ENCODE measurements at regions not wholly inside any gene's neighbourhood (a gene's known extent, or its start where the extent isn't known, plus 50 kb on each side); places are given as distances from the start of the nearest gene placed in this dataset.

DNA sequence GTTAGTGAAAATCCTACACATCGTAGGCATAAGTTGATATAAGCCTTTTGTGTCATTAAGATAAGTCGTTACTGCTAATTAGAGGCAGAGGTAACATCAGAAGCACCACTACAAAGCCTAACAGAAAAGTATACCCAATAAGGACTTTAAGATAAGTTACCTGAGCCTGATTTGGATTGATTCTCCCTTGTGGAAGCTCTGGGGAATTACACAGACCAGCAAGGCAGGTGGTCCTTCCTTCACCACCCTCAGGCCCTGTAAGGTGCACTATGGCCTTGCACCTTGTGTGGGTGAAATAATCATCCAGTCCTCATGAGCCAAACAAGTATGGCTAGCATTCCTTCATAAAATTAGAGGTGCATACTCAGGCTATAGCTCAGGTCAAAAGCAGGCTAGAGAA, 166.7 kb upstream of the CHRM3 start (continued):
- TF ChIP-seq HMGA2 (CRISPR knock-in tag; IDR thresholded peaks at IDR 0.05) (no peak), ETV6 (CRISPR knock-in tag; IDR thresholded peaks at IDR 0.05) (no peak), ZNF317 (CRISPR knock-in tag; IDR thresholded peaks at IDR 0.05; ENCODE audit: borderline replicate concordance, low read depth) (no peak)

DNA sequence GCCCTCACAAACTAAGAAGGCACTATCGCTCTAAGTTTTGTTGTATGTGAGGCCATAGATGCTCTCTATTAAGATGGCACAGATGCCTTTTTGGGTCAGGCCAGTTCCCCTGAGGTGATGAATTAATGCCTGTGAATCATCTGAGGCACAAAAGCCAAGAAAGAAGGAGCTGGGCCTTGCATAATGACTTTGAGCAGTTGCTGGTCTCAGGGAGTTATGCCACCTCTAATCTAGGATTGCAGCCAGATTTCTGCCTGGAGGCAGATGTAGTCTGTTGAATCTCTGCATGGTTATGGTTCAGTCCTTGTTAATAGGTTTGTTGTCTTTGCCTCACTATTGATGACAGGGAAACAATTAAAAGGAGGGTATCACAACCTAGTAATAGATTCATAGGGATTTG, 168.1 kb upstream of the CHRM3 start:
- Mint-ChIP-seq H3K27ac (no peak overlapping the region), H3K36me3 (peaks cover 29% of the 10 kb centered on the region), H3K4me3 (no peak overlapping the region), H3K9me3 (peaks cover 32% of the 10 kb centered on the region), H3K4me1 (no peaks in the 10 kb centered on the region), H3K27me3 (ENCODE audit: low read depth) (no peaks in the 10 kb centered on the region)
- ChIA-PET POLR2A (no interaction called here), CTCF (no interaction called here)
- ATAC-seq (no peak), DNase-seq (ENCODE audit: low spot score) (no peak)
- TF ChIP-seq ZNF416 (CRISPR knock-in tag; IDR thresholded peaks at IDR 0.05), result no peak

DNA sequence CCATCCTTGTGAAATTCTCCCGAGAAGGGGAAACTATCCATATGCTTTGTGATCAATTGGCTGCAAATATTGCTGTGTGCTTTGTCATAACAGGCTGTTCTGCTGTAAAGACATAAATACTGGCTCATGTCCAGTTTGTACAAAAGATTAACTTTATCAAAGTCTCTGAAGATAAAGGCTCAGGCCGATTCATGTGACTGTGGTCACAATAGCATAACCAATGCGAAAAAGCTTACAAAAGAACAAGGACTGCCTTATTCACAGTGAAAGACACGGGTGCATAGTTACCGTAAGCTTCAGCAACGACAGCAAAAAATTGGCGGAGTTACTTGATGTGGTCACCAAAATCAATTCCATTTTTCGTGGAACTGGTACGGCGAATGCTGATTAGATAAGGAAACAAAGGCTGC, 173.6 kb upstream of the CHRM3 start:
- ATAC-seq, result no peak
- TF ChIP-seq ESRRA (CRISPR knock-in tag; IDR thresholded peaks at IDR 0.05; ENCODE audit: borderline replicate concordance) (no peak), ZNF219 (CRISPR knock-in tag; IDR thresholded peaks at IDR 0.05; ENCODE audit: borderline replicate concordance) (no peak), SP1 (CRISPR knock-in tag; conservative IDR thresholded peaks at IDR 0.05) (no peak), TCF7 (CRISPR knock-in tag; IDR thresholded peaks at IDR 0.05; ENCODE audit: low read depth) (no peak)
- TF ChIP-seq, protein P1, sequence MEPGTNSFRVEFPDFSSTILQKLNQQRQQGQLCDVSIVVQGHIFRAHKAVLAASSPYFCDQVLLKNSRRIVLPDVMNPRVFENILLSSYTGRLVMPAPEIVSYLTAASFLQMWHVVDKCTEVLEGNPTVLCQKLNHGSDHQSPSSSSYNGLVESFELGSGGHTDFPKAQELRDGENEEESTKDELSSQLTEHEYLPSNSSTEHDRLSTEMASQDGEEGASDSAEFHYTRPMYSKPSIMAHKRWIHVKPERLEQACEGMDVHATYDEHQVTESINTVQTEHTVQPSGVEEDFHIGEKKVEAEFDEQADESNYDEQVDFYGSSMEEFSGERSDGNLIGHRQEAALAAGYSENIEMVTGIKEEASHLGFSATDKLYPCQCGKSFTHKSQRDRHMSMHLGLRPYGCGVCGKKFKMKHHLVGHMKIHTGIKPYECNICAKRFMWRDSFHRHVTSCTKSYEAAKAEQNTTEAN (CRISPR knock-in tag; IDR thresholded peaks at IDR 0.05), result no peak
- TF ChIP-seq, protein P2, sequence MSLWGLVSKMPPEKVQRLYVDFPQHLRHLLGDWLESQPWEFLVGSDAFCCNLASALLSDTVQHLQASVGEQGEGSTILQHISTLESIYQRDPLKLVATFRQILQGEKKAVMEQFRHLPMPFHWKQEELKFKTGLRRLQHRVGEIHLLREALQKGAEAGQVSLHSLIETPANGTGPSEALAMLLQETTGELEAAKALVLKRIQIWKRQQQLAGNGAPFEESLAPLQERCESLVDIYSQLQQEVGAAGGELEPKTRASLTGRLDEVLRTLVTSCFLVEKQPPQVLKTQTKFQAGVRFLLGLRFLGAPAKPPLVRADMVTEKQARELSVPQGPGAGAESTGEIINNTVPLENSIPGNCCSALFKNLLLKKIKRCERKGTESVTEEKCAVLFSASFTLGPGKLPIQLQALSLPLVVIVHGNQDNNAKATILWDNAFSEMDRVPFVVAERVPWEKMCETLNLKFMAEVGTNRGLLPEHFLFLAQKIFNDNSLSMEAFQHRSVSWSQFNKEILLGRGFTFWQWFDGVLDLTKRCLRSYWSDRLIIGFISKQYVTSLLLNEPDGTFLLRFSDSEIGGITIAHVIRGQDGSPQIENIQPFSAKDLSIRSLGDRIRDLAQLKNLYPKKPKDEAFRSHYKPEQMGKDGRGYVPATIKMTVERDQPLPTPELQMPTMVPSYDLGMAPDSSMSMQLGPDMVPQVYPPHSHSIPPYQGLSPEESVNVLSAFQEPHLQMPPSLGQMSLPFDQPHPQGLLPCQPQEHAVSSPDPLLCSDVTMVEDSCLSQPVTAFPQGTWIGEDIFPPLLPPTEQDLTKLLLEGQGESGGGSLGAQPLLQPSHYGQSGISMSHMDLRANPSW (CRISPR knock-in tag; conservative IDR thresholded peaks at IDR 0.05; ENCODE audit: low read depth), result no peak
- TF ChIP-seq, protein P3, sequence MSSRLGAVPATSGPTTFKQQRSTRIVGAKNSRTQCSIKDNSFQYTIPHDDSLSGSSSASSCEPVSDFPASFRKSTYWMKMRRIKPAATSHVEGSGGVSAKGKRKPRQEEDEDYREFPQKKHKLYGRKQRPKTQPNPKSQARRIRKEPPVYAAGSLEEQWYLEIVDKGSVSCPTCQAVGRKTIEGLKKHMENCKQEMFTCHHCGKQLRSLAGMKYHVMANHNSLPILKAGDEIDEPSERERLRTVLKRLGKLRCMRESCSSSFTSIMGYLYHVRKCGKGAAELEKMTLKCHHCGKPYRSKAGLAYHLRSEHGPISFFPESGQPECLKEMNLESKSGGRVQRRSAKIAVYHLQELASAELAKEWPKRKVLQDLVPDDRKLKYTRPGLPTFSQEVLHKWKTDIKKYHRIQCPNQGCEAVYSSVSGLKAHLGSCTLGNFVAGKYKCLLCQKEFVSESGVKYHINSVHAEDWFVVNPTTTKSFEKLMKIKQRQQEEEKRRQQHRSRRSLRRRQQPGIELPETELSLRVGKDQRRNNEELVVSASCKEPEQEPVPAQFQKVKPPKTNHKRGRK (CRISPR knock-in tag; IDR thresholded peaks at IDR 0.05; ENCODE audit: borderline replicate concordance), result no peak
- CTCF ChIA-PET, result no interaction called here

DNA sequence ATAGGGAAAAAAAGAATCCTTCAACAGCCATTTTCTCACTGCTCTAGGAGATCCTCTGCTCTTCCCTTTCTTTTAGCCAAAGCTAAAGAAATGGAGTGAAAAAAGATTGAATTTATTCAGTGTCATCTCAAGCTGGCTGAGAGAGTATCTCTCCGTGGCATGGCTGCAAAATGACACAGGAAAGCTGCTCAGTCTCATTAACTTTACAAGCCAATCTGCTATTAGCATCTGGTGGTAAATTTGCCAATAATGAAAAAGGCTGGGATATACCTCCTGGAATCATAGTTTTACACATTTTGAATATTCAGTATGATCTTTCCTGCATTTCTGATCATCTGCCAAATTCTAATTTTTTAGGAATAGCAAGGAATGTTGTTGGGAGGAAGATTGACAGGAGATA, 176.8 kb upstream of the CHRM3 start:
- Mint-ChIP-seq H3K4me1 (no peaks in the 10 kb centered on the region), H3K27me3 (ENCODE audit: low read depth) (no peaks in the 10 kb centered on the region), H3K9me3 (no peaks in the 10 kb centered on the region), H3K27ac (no peak overlapping the region), H3K4me3 (no peak overlapping the region), H3K36me3 (no peaks in the 10 kb centered on the region)
- TF ChIP-seq TCF7 (CRISPR knock-in tag; IDR thresholded peaks at IDR 0.05; ENCODE audit: low read depth) (no peak), GRHL2 (CRISPR knock-in tag; IDR thresholded peaks at IDR 0.05; ENCODE audit: insufficient replicate concordance, severe bottlenecking) (no peak), ZNF396 (CRISPR knock-in tag; IDR thresholded peaks at IDR 0.05; ENCODE audit: borderline replicate concordance) (no peak), CBFB (CRISPR knock-in tag; IDR thresholded peaks at IDR 0.05; ENCODE audit: low read depth) (no peak), NFATC4 (CRISPR knock-in tag; IDR thresholded peaks at IDR 0.05) (no peak)
- TF ChIP-seq, protein P4, sequence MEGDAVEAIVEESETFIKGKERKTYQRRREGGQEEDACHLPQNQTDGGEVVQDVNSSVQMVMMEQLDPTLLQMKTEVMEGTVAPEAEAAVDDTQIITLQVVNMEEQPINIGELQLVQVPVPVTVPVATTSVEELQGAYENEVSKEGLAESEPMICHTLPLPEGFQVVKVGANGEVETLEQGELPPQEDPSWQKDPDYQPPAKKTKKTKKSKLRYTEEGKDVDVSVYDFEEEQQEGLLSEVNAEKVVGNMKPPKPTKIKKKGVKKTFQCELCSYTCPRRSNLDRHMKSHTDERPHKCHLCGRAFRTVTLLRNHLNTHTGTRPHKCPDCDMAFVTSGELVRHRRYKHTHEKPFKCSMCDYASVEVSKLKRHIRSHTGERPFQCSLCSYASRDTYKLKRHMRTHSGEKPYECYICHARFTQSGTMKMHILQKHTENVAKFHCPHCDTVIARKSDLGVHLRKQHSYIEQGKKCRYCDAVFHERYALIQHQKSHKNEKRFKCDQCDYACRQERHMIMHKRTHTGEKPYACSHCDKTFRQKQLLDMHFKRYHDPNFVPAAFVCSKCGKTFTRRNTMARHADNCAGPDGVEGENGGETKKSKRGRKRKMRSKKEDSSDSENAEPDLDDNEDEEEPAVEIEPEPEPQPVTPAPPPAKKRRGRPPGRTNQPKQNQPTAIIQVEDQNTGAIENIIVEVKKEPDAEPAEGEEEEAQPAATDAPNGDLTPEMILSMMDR (IDR thresholded peaks at IDR 0.05), result no peak
- CTCF ChIA-PET, result interaction anchor here (1.6 kb wide), 1 partner anchor 10 kb away, joined by 5 read pairs; no protein-coding TSS in a partner anchor
- POLR2A ChIA-PET, result no interaction called here
- no peak for ATAC-seq
- no peak for DNase-seq (ENCODE audit: low spot score)

More for the DNA sequence above, 173.6 kb upstream of the CHRM3 start:
- Mint-ChIP-seq H3K36me3 (no peaks in the 10 kb centered on the region), H3K27me3 (ENCODE audit: low read depth) (no peaks in the 10 kb centered on the region), H3K27ac (no peak overlapping the region), H3K4me3 (no peak overlapping the region), H3K9me3 (no peaks in the 10 kb centered on the region), H3K4me1 (no peaks in the 10 kb centered on the region)
- POLR2A ChIA-PET, result no interaction called here
- DNase-seq (ENCODE audit: low spot score), result no peak
